Colonic mucosa (tissue), 4 donors: ENCODE measurements at regions not wholly inside any gene's neighbourhood (a gene's known extent, or its start where the extent isn't known, plus 50 kb on each side); places are given as distances from the start of the nearest gene placed in this dataset.
"Not testable (repeated sequence)": the region's sequence is repeated elsewhere in the genome, so short reads cannot be mapped to it uniquely, and the experiment has no call there.

Experiments
- DNase-seq: peaks from one replicate; pipeline ENCODE4 v3.0.0-alpha.2; 2020
- H3K27ac ChIP-seq: fragments of 200-600 bp; one replicate; pipeline ENCODE4 v1.8.0; 2021
- H3K27me3 ChIP-seq: fragments of 200-600 bp; one replicate; pipeline ENCODE4 v1.8.0; 2021
- H3K36me3 ChIP-seq: fragments of 200-600 bp; one replicate; pipeline ENCODE4 v1.8.0; 2021
- H3K4me1 ChIP-seq: fragments of 200-600 bp; one replicate; pipeline ENCODE4 v1.8.0; 2021; ENCODE audit warnings: mild to moderate bottlenecking
- H3K4me3 ChIP-seq: fragments of 200-600 bp; one replicate; pipeline ENCODE4 v1.8.0; 2021
- H3K9ac ChIP-seq, 2 donors: one replicate each; pipeline ENCODE4 v1.7.0; 2013; ENCODE audit warnings: control low read depth in 2 of 2, low read depth in 2 of 2, low read length in 2 of 2
- H3K9me3 ChIP-seq: fragments of 200-600 bp; one replicate; pipeline ENCODE4 v1.8.0; 2021
- CTCF ChIP-seq: fragments of 200-600 bp; IDR thresholded peaks from one replicate; pipeline ENCODE4 v1.8.0; 2022; ENCODE audit warnings: antibody characterized with exemption, mild to moderate bottlenecking
- intact Hi-C: fragments of 100-400 bp; cut with DNase I; formaldehyde crosslinking; loops from one replicate; pipeline ENCODE4 v1.14.1; 2022
- donor health status: healthy.
- donor health status: DM: no; HTN: no; CAD: no.
- donor health status: DM: no; HTN: no; CAD: no.

GRCh38 chr4:189838821-189839497 is 101.7 kb upstream of the FRG1 start:
- H3K27me3 ChIP-seq: no peaks in the 10 kb centered on the region
- no peak for DNase-seq
- no peak overlapping the region for H3K27ac ChIP-seq
- H3K4me1 ChIP-seq: no peaks in the 10 kb centered on the region
- H3K36me3 ChIP-seq: no peaks in the 10 kb centered on the region
- TF ChIP-seq CTCF: no peak
- intact Hi-C loops: no loop called here
- H3K4me3 ChIP-seq: no peak overlapping the region
- no peaks in the 10 kb centered on the region for H3K9me3 ChIP-seq
- no peak overlapping the region for H3K9ac ChIP-seq

GRCh38 chr4:189840356-189840755 is 100.3 kb upstream of the FRG1 start:
- Histone ChIP-seq H3K9ac (no peak overlapping the region), H3K27me3 (no peaks in the 10 kb centered on the region), H3K4me1 (no peaks in the 10 kb centered on the region), H3K9me3 (no peaks in the 10 kb centered on the region), H3K36me3 (no peaks in the 10 kb centered on the region), H3K4me3 (no peak overlapping the region), H3K27ac (no peak overlapping the region)
- DNase-seq: no peak
- intact Hi-C loops: no loop called here
- TF ChIP-seq CTCF: no peak

GRCh38 chr4:189843413-189844009 is 97.2 kb upstream of the FRG1 start:
- no peak for DNase-seq
- Histone ChIP-seq H3K4me1 (no peaks in the 10 kb centered on the region), H3K4me3 (no peak overlapping the region)

GRCh38 chr4:189845145-189845846 is 95.4 kb upstream of the FRG1 start:
- no peaks in the 10 kb centered on the region for H3K27me3 ChIP-seq
- no peak overlapping the region for H3K4me3 ChIP-seq
- no peak for TF ChIP-seq CTCF
- H3K36me3 ChIP-seq: no peaks in the 10 kb centered on the region
- DNase-seq: no peak
- no peaks in the 10 kb centered on the region for H3K9me3 ChIP-seq
- no peak overlapping the region for H3K9ac ChIP-seq
- no peaks in the 10 kb centered on the region for H3K4me1 ChIP-seq
- H3K27ac ChIP-seq: no peak overlapping the region
- intact Hi-C loops: no loop called here

More at GRCh38 chr4:189843413-189844009, 97.2 kb upstream of the FRG1 start:
- Histone ChIP-seq H3K9ac (no peak overlapping the region), H3K27me3 (no peaks in the 10 kb centered on the region), H3K9me3 (no peaks in the 10 kb centered on the region), H3K36me3 (no peaks in the 10 kb centered on the region), H3K27ac (no peak overlapping the region)
- TF ChIP-seq CTCF: no peak
- intact Hi-C loops: no loop called here

GRCh38 chr4:189846094-189846493 is 94.6 kb upstream of the FRG1 start:
- H3K9me3 ChIP-seq, DNase-seq, H3K4me1 ChIP-seq, intact Hi-C loops, H3K4me3 ChIP-seq, H3K27ac ChIP-seq, H3K27me3 ChIP-seq, H3K36me3 ChIP-seq, H3K9ac ChIP-seq: not testable (repeated sequence)

- H3K27ac ChIP-seq, intact Hi-C loops, H3K4me1 ChIP-seq, H3K9me3 ChIP-seq, H3K27me3 ChIP-seq, H3K9ac ChIP-seq, DNase-seq, H3K36me3 ChIP-seq, H3K4me3 ChIP-seq: not testable (repeated sequence)
Measured at GRCh38 chr4:189846608-189847007, 94.1 kb upstream of the FRG1 start.

GRCh38 chr4:189848672-189849071 is 92.0 kb upstream of the FRG1 start:
- H3K9me3 ChIP-seq, H3K36me3 ChIP-seq, H3K27me3 ChIP-seq, H3K9ac ChIP-seq, H3K4me3 ChIP-seq, H3K27ac ChIP-seq, intact Hi-C loops, H3K4me1 ChIP-seq, DNase-seq: not testable (repeated sequence)
